ENCODE measurements at regions not wholly inside any gene's neighbourhood (a gene's known extent, or its start where the extent isn't known, plus 50 kb on each side); places are given as distances from the start of the nearest gene placed in this dataset.

GRCh38 chr18:66141716-66142115 lies 390.9 kb downstream of the CDH7 start:
- DNase-seq (ENCODE audit: low read depth): no peak

DNA sequence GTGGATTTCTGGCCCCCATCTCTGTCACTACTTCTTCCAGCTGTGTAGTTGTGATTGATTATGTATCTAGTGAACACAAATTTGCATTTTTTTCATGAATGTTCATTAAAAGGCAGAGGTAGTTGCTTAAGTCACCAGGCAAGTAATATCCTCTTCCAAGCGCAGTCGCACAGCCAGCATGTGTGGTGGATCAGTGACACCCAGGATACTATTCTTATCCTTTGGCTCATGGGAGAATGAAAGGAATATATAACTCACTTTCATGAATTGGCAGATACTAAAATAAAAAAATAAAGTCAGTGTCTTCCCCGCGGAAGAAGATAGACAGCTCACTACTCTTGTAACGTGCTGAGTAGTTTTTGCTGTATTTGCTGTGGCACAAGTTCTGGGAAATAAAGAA lies 387.8 kb downstream of the CDH7 start:
- no peak for DNase-seq (ENCODE audit: low read depth)

DNA sequence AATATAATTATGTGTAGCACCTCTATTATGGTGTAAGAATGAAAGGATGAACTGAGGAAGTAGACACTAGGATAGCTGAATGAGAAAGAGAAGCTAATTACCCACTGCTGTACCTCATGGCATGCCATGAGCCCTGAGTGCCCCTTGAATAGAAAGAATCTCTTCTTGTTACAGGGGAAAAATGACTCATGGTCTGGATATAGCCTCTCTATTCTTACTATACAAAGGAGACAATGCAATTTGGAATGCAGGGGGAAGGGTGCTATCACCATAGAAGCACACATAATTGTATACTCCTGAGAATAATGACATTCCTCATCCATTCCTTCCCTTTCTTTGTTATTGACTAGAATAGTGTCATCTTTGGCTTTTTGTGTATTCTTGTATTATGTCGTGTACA lies 385.2 kb downstream of the CDH7 start:
- DNase-seq (ENCODE audit: low read depth): peak; percentile 1

DNA sequence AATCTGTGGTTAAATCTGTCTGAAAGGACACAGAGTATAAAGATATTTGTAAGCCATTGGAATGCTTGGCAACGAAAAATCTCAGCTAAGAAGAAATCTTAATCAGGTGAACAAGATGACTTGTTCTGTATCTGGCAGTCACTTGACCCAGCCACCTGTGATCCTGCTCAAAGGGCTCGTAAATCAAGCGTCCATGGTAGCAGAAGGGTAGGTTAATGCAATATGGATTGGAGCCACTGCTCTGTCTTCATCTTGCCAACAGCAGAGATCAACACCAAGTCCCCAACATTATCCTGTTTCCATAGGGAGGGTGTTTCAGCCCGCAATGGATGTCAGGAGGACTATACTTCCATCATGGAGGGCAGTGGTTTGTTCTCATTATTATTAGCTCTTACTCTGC lies 378.4 kb downstream of the CDH7 start:
- DNase-seq (ENCODE audit: low read depth): no peak

DNA sequence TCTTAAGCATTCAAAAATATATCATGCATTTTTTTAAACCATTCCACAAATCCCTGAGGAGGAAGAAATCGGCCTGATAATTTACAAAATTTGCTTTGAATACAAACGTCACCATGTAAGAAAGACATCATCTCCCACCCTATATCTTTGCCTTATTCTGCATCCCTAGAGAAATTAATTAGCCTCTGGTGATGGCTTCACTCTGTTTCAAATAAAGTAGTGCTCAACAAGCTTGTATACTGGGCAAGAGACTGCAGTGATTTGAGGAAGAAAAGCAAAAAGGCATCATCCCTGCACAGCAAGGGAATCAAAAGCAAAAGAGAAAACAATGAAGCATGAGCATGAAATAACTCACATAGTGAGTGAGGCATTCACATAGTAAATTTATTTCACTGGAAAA lies 375.5 kb downstream of the CDH7 start:
- no peak for DNase-seq (ENCODE audit: low read depth)

DNA sequence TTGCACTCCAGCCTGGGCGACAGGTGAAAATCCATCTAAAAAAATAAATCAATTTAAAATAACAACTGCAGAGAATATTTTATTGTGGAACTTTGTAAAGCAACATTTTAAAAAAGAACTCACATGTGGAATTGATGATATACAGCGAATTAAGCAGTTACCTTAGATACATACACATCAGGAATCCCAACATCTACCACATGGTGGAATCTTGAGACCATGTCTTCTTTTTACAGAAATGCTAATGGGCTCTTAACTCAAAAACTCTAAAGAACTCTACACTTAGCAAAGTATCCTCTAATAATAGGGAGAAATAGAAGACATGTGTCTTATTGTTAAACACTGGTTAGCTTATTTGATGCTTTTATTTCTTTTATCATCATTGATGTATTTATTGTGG lies 373.6 kb downstream of the CDH7 start:
- no peak for DNase-seq (ENCODE audit: low read depth)

- no peak for DNase-seq (ENCODE audit: low read depth)
Observed at GRCh38 chr18:66119347-66119746, 368.5 kb downstream of the CDH7 start.

DNA sequence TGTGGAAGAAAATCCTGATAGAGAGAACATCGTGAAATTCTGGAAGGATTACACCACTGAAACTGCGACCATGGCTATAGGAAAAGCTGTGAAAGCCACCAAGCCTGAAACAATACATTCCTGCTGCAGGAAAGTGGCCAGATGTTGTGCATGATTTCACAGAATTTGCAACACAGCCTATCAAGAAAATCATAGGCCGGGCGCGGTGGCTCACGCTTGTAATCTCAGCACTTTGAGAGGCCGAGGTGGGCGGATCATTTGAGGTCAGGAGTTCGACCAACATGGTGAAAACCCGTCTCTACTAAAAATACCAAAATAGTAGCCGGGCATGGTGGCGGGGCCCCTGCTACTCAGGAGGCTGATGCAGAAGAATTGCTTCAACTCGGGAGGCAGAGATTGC lies 360.2 kb downstream of the CDH7 start:
- DNase-seq (ENCODE audit: low read depth): no peak

DNA sequence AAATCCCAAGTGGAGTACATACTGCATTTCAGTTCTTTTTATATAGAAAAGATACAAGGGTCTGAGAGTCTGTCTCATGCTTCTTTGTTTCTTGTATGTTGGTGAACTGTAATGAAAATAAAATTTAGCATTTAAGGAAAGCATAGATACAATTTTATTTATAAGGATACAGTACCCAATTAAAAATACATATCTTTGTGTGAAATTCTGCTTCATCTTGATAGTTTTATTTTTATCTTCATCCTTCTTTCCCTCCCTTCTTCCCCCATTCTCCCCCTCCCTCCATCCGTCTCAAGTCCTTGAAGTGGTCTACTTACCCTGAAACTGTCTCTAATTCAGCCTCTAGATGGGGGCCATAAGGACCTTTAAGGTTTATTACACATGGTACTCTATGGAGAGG lies 359.8 kb downstream of the CDH7 start:
- no peak for DNase-seq (ENCODE audit: low read depth)

DNA sequence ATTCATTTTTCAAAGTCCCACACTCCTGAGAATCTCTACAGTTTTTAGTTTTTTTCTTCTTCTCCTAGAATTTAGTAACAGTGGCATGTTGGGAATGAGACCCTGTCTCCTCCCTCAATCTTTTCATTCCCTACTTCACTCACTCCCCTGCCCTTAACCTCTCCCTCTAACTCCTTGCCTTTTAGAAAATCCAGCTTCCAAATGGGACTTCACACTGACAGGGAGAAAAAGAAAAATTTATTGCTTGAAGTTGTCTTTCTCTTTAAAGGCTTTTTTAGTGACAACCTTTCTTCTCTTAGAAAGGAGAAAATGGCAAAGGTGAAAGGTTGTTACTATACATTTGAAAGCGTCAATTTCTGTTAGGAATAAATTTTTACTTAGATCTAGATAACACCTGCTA lies 359.2 kb downstream of the CDH7 start:
- DNase-seq (ENCODE audit: low read depth): no peak

DNA sequence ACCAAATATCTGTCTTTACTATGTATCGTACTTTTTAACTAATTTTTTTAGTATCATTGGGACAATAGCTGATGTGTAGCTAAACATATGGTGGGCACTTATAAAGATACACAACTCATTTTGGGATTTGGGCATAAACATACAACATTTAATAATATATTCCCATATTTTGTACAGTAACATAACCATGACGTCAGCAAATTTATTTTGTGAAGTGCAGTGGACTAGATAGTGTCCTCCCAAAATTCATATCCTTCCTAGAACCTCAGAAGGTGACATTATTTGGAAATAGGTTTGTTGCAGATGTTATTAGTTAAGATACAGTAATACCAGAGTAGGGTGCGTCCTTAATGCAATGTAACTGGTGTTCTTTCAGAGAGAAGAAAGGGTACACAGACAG lies 356.7 kb downstream of the CDH7 start:
- no peak for DNase-seq (ENCODE audit: low read depth)

DNA sequence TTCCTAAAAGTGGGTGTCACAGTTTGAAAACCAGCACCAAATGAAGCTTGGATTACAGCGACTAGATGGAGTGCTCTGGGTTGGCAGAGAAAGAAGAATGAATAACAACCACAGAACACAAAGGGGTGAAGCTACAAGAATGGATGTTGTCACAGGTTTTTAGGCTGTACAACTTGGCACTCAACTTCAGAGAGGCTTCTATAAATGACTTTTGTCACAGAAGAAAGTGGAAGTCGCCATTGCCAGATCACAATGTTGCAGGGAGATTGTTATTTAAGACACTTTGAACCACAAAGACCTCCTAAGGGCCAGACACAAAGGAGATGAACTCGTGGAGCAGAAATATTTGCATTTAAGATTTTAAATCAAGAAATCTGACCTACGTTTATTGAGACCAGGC lies 354.2 kb downstream of the CDH7 start:
- no peak for DNase-seq (ENCODE audit: low read depth)

- DNase-seq (ENCODE audit: low read depth): no peak
Observed at GRCh38 chr18:66103550-66103949, 352.7 kb downstream of the CDH7 start.

DNA sequence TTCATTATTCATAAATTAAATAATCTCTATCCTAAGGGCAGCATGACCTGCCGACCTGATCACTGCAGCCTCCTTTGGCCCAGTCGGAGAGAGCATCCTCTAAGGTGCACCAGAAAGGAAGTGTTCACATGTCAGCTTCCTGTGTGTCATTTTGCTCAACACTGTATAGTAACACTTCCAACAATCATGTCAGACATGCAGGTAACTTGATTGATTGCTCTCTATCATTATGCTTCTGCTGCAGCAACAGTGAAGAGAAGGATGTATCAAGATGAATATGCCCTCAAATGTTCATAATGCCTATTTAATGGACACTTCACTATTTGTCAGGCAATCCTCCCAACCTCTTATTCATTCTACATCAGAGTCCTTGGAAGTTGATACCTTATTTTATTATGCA lies 332.3 kb downstream of the CDH7 start:
- no peak for DNase-seq (ENCODE audit: low read depth)

DNA sequence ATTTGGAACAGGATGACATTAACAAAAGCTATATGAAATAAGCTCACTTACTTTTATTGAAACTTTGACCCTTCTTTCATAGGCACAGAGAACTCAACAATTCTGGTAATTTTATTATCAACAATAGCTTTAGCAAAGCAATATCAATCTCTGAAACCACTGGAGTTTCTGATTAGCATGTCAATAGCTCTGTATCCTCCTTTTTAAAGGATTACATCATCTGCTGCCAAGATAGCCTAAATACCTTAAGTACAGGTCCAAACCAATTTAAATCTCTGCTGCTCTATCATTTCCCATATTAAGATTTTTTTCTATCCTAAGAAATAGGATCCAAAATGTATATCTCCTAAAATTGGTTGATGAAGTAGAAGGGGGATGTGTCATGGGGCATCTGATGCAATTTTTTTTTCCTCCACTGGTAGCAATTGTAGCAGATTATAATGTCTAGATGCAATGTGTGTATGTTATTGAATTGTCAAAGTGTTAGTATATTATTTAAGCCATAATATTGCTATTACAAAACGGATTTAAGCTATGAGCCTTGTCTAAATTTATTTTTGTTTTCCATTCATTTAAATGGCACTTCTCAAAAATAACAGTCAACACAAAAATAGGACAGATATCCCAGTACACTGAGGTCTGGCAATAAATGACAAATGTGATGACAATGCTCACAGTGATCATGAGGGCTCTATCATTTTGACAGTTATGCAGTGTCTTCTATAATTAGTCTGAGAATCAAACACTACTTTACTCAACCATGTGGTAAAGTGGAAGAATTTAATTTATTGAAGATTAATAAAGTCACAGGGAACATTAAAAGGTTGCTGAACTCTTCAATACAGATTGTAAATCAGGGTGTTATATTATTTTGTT lies 328.4 kb downstream of the CDH7 start:
- no peak for DNase-seq (ENCODE audit: low read depth)

DNA sequence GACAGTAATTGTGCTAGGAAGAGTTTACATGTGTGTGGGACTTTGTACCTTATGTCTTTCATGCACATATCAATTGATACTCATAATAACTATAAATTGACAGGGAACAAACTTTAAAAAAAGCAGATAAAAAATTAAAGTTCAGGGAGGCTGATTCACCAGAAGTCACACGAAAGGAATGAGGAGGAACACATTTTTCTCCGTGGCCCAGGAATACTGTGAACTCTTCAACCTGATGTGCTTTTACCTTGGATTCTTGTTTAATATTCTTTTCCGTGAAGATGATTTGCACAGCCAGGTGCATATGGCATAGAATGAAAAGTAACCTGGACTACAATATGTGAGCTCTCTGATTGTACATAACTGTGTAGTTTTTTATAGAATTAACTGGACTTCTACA lies 326.3 kb downstream of the CDH7 start:
- DNase-seq (ENCODE audit: low read depth): no peak

DNA sequence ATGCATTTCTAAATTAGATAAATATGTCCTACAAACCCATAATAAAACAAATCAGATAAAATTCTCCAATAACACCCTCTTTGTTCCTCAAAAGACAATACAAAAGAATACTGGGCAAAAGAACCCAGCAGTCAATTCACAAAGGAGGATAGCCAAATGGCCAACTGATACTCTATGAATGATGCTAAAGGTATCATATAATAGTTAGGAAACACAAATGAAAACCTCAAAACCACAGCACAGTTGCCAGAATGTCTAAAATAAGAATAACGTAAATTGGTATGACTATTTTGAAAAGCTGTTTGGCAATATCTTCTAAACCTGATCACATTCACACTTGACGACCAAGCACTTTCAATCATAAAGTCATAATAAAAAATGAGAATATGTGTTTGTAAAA lies 315.4 kb downstream of the CDH7 start:
- DNase-seq (ENCODE audit: low read depth): no peak

GRCh38 chr18:66048406-66048805 lies 297.6 kb downstream of the CDH7 start:
- DNase-seq (ENCODE audit: low read depth): no peak

GRCh38 chr18:66046032-66046602 lies 295.3 kb downstream of the CDH7 start:
- DNase-seq (ENCODE audit: low read depth): no peak

DNA sequence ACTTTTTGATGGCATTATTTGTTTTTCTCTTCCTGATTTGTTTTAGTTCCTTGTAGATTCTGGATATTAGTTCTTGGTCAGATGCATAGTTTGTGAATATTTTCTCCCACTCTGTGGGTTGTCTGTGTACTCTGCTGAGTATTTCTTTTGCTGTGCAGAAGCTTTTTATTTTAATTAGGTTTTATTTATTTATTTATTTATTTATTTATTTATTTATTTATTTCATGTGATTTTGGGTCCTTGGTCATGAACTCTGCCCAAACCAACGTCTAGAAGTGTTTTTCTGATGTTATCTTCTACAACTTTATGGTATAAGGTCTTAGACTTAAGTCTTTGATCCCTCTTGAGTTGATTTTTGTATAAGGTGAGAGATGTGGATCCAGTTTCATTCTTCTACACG lies 292.2 kb downstream of the CDH7 start:
- DNase-seq (ENCODE audit: low read depth): no peak

DNA sequence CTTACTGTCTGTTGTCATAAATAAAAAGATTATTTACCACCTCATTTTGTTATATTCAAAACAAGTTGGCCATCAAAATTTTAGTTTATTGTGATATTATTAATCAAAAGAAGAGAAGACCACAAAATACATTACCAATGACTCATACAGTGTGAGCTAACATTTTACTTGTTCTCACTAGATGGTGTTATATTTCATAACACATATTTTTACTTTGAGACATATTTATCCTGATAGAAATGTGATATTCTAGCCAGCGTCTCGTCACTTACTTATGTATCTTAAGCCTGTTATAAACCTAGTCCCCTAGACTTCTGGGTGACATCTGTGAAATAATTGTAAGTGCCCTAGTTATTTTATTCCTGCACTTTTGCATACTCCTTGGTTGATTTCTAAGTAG lies 263.2 kb downstream of the CDH7 start:
- DNase-seq (ENCODE audit: low read depth): no peak

DNA sequence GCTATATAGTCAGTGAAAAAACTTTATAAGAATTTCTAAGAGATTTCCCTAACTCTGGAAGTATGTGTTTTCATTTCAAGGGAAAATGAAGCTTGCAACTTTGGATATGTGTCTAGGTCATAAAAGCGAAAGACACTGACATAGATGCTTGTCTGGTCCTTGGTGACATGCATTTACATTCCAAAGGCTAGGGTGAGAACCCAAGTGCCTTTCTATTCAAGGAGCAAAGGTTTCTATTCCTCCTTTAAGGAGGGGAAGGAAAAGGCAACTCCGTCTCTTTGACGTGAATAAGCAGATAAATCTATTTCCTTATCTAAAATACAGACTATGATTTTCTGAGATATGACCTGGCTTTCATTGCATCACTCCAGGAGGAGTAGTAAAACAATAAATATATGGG lies 261.1 kb downstream of the CDH7 start:
- DNase-seq (ENCODE audit: low read depth): no peak

GRCh38 chr18:66005831-66006588 lies 255.2 kb downstream of the CDH7 start:
- DNase-seq (ENCODE audit: low read depth): no peak
